ENCODE measurements at regions not wholly inside any gene's neighbourhood (a gene's known extent, or its start where the extent isn't known, plus 50 kb on each side); places are given as distances from the start of the nearest gene placed in this dataset.
"Not testable (repeated sequence)": the region's sequence is repeated elsewhere in the genome, so short reads cannot be mapped to it uniquely, and the experiment has no call there.

GRCh38 chr2:132220589-132220988, 58.8 kb upstream of the ANKRD30BL start:
- not testable (repeated sequence) for TF ChIP-seq REST (IDR thresholded peaks at IDR 0.05; ENCODE audit: low read depth, low read length); CTCF (IDR thresholded peaks at IDR 0.05); ELF1 (IDR thresholded peaks at IDR 0.05); CHD2 (IDR thresholded peaks at IDR 0.05; ENCODE audit: low read length, partially characterized antibody); ZBTB33 (IDR thresholded peaks at IDR 0.05; ENCODE audit: borderline replicate concordance, low read depth); GABPA (IDR thresholded peaks at IDR 0.05; ENCODE audit: low read depth); TEAD4 (IDR thresholded peaks at IDR 0.05; ENCODE audit: borderline replicate concordance, insufficient read depth); POLR2AphosphoS5 (IDR thresholded peaks at IDR 0.05; ENCODE audit: low read depth, low read length); RAD21 (IDR thresholded peaks at IDR 0.05; ENCODE audit: low read length); MAX (IDR thresholded peaks at IDR 0.05; ENCODE audit: low read depth); SMC3 (IDR thresholded peaks at IDR 0.05; ENCODE audit: low read depth, low read length)
